MM.1S (cell line): ENCODE measurements at regions not wholly inside any gene's neighbourhood (a gene's known extent, or its start where the extent isn't known, plus 50 kb on each side); places are given as distances from the start of the nearest gene placed in this dataset.

ENCODE experiments used
- CTCF ChIP-seq: fragments of 300-600 bp; sonication (generic); IDR thresholded peaks from 2 replicates; pipeline ENCODE4 v1.5.1; 2016; ENCODE audit warnings: antibody characterized with exemption, low read length, mixed read lengths
- EZH2 ChIP-seq: fragments of 300-600 bp; sonication (generic); optimal IDR thresholded peaks from 2 replicates; pipeline ENCODE3; 2017; ENCODE audit warnings: low read depth, mild to moderate bottlenecking, antibody characterized with exemption, low read length, mixed read lengths

DNA sequence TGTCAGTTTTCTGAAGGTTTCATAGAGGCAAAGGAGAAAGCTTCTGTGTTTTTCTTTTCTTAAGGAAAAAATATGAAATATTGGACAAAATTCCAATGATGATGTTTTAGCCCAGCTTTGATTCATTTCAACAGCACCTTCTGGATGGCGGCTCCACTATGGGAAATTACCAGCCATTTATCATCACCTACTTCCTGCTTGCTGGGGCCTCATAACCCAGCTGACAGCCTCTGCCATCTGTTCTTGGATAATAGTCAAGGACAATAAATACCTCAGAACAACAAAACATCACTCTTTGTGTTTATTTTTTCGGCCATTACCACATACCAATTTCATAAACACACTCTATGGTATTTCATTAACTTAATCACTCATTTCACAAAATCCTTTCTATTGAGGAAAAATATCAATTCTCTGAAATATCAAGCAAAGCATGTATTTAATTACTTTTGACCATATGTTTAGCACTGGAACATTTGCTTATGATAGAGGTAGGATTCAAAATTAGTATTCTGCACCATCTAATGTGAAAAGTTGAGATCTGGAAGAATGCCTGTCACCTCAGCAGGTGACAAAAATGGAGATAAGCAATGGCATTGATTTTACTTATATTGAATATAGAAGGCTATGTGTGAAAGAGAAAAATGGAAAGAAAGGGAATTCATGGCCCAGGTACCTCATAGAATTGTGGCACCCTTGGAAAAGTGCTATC, 629.7 kb downstream of the LIG4 start:
- TF ChIP-seq CTCF = no peak
- no peak for TF ChIP-seq EZH2
